ENCODE measurements at regions not wholly inside any gene's neighbourhood (a gene's known extent, or its start where the extent isn't known, plus 50 kb on each side); places are given as distances from the start of the nearest gene placed in this dataset.
A peak's percentile ranks its signal among the peaks of the same experiment; 100 is the strongest.

DNA sequence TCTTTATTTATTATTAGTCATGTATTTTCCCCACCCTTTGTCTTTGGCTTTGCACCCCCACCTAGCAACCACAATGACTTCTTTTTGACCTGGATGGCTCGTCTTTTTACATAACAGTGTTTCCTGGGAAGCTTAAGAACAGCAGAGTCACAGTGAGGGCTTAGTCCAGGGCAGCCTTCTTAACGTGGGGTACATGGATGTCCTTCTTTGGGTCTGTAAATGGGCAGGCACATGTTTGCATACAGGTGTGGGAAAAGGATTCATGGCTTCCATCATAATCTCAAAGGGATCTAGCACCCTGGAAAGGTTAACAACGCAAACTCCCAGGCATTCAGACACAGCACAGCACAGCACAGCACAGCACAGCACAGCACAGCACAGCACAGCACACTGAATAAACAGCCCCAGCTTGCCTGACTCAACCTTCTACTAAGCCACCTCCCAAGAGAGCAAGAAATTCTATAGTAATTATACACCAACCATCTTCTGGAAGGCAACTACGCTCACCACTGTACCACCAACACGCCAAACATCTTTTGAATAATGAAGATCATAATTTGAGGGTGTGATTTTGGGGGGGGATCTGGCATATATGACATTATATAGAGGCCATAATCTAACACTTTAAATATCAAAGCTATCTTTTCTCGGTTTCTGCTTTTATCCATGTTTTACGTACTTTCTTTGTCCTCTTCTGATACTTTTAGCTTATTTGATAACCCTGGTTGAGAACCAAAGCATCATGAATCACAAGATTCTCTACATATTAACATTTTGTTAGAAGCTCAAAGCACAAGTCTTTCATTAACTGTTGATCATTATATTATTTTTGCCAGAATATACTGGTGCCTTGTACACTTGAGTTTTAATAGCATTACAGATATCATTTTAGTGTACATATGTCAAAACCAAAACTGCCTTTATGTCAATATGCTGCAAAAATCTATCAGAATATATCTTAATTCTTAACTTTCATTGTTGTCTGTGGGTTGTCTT, 177.2 kb upstream of the KLF14 start:
- TF ChIP-seq, protein P1, sequence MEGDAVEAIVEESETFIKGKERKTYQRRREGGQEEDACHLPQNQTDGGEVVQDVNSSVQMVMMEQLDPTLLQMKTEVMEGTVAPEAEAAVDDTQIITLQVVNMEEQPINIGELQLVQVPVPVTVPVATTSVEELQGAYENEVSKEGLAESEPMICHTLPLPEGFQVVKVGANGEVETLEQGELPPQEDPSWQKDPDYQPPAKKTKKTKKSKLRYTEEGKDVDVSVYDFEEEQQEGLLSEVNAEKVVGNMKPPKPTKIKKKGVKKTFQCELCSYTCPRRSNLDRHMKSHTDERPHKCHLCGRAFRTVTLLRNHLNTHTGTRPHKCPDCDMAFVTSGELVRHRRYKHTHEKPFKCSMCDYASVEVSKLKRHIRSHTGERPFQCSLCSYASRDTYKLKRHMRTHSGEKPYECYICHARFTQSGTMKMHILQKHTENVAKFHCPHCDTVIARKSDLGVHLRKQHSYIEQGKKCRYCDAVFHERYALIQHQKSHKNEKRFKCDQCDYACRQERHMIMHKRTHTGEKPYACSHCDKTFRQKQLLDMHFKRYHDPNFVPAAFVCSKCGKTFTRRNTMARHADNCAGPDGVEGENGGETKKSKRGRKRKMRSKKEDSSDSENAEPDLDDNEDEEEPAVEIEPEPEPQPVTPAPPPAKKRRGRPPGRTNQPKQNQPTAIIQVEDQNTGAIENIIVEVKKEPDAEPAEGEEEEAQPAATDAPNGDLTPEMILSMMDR (IDR thresholded peaks at IDR 0.05; ENCODE audit: unreplicated experiment) = no peak
- Mint-ChIP-seq H3K27me3 (ENCODE audit: insufficient read depth, unreplicated experiment) (no peaks in the 10 kb centered on the region), H3K27ac (ENCODE audit: low read depth, unreplicated experiment) (peak overlapping the region; percentile 89), H3K4me3 (ENCODE audit: unreplicated experiment) (peak overlapping the region; percentile 86), H3K4me1 (ENCODE audit: insufficient read depth, unreplicated experiment) (peaks cover 64% of the 10 kb centered on the region), H3K36me3 (ENCODE audit: insufficient read depth, unreplicated experiment) (peaks cover 87% of the 10 kb centered on the region), H3K9me3 (ENCODE audit: unreplicated experiment) (no peaks in the 10 kb centered on the region)
- ChIA-PET CTCF (interaction anchor here (0.6 to 9.0 kb wide), 14 partner anchors 8 to 644 kb away, joined by 3 to 105 read pairs (median 4); no protein-coding TSS in a partner anchor), POLR2A (interaction anchor here (0.6 to 14.0 kb wide), 16 partner anchors 11 to 253 kb away, joined by 3 to 263 read pairs (median 8); no protein-coding TSS in a partner anchor)
- no TSS peak for BruUV-seq (replicated peaks)
- DNase-seq (ENCODE audit: unreplicated experiment) = no peak
- intact Hi-C loops (cut with micrococcal nuclease) = loop anchor here (5.0 kb wide), 1 partner anchor 116 kb away; no protein-coding TSS in a partner anchor

DNA sequence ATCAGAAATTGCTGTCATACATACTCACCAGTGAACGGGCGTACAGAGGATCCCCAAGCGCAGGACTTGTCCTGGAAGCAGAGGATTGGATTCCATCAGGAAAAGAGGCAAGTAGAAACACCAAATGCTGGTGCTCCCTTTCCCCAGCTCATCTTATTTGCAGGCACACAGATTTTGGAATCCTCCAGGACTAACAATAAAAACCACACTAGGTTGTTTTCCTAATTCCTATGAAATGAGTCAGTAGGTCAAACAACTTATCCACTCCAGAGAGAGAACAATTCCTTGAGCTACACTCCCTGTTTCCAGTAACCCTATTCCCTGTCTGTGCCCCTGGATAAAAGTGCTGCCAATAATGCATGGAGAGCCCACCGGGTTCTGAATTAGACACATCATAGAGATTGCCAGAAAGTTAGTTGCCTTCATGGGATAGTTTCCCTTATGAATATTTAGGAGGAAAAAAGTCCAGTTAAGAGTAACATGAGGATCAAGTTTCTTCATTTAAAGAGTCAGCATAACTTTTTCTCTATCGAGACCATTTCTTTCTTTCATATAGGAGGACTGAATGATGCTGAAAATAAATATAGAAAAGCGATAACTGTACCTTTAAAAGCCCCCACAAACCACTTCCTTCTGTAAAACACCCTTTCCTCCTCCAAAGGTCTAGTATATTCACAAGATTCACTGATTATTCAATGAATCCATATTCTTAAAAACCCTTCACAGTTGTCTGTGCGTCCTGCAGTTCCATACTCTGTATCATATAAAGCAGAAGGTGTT, 178.3 kb upstream of the KLF14 start:
- peak overlapping the region; percentile 86 for H3K4me3 Mint-ChIP-seq (ENCODE audit: unreplicated experiment)
- H3K4me1 Mint-ChIP-seq (ENCODE audit: insufficient read depth, unreplicated experiment) = peaks cover 68% of the 10 kb centered on the region
- intact Hi-C loops (cut with micrococcal nuclease) = loop anchor here (2.0 to 5.0 kb wide), 3 partner anchors 15 to 115 kb away; no protein-coding TSS in a partner anchor
- CTCF ChIA-PET = interaction anchor here (0.6 to 9.0 kb wide), 13 partner anchors 9 to 643 kb away, joined by 3 to 105 read pairs (median 5); no protein-coding TSS in a partner anchor
- peak; percentile 80 for DNase-seq (ENCODE audit: unreplicated experiment)
- TF ChIP-seq, protein P1 (IDR thresholded peaks at IDR 0.05; ENCODE audit: unreplicated experiment) = no peak
- peaks cover 83% of the 10 kb centered on the region for H3K36me3 Mint-ChIP-seq (ENCODE audit: insufficient read depth, unreplicated experiment)
- BruUV-seq (replicated peaks) = TSS peak; percentile 38
- peak overlapping the region; percentile 89 for H3K27ac Mint-ChIP-seq (ENCODE audit: low read depth, unreplicated experiment)
- POLR2A ChIA-PET = interaction anchor here (0.6 to 14.0 kb wide), 23 partner anchors 10 to 415 kb away, joined by 3 to 263 read pairs (median 6); partner anchors contain the start of gene MKLN1
- no peaks in the 10 kb centered on the region for H3K27me3 Mint-ChIP-seq (ENCODE audit: insufficient read depth, unreplicated experiment)
- H3K9me3 Mint-ChIP-seq (ENCODE audit: unreplicated experiment) = no peaks in the 10 kb centered on the region

DNA sequence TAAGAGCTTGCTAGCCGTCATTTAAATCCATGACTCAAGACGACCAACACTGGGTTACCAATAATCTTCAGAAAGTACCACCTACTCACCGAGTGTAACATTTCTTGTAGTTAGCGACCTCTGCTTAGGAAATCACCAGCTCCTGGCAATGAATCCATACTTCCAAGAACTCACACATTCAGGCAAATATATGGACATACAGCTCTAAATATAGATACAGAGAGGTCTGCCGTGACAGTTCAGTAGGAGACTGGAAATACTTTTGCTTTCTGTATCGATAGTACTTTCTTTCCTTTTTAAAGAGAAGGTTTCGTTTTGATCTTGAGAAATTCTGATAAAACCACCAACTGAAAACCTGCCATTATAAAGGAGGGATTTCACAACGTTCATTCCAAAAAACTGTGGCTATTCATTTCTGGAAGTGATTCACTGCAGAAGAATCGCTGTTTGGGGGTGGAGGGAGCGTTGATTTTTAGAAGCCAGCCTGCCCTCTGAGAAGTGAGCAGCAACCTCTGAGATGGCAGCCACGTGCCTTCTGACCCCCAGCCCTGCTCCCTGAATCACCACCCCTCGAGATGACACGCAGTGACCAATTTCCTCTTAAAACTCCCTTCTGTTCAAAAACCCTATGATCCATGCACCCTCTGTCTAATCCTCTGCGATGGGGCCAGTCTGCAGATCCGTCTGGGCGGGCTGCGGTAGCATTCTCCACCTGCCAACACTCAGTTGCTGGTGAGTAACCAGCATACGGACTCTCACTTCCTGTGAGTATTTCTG, 179.0 kb upstream of the KLF14 start:
- H3K27me3 Mint-ChIP-seq (ENCODE audit: insufficient read depth, unreplicated experiment) = no peaks in the 10 kb centered on the region
- H3K27ac Mint-ChIP-seq (ENCODE audit: low read depth, unreplicated experiment) = peak overlapping the region; percentile 89
- intact Hi-C loops (cut with micrococcal nuclease) = loop anchor here (1.0 to 5.0 kb wide), 5 partner anchors 9 to 114 kb away; no protein-coding TSS in a partner anchor
- CTCF ChIA-PET = interaction anchor here (0.6 to 9.0 kb wide), 13 partner anchors 8 to 101 kb away, joined by 3 to 105 read pairs (median 5); no protein-coding TSS in a partner anchor
- H3K9me3 Mint-ChIP-seq (ENCODE audit: unreplicated experiment) = no peaks in the 10 kb centered on the region
- DNase-seq (ENCODE audit: unreplicated experiment) = peak; percentile 95
- H3K4me1 Mint-ChIP-seq (ENCODE audit: insufficient read depth, unreplicated experiment) = peaks cover 68% of the 10 kb centered on the region
- POLR2A ChIA-PET = interaction anchor here (0.6 to 14.0 kb wide), 20 partner anchors 10 to 961 kb away, joined by 3 to 263 read pairs (median 5); partner anchors contain the start of gene MKLN1
- peak overlapping the region; percentile 86 for H3K4me3 Mint-ChIP-seq (ENCODE audit: unreplicated experiment)
- TF ChIP-seq, protein P1 (IDR thresholded peaks at IDR 0.05; ENCODE audit: unreplicated experiment) = no peak
- H3K36me3 Mint-ChIP-seq (ENCODE audit: insufficient read depth, unreplicated experiment) = peaks cover 80% of the 10 kb centered on the region
- BruUV-seq (replicated peaks) = no TSS peak
